CD4-positive, alpha-beta T cell treated with Interleukin-21 for 1 hour (primary cell): ENCODE measurements at regions not wholly inside any gene's neighbourhood (a gene's known extent, or its start where the extent isn't known, plus 50 kb on each side); places are given as distances from the start of the nearest gene placed in this dataset.
A peak's percentile ranks its signal among the peaks of the same experiment; 100 is the strongest.

Source experiments
- DNase-seq: peaks from one replicate; pipeline ENCODE4 v3.0.0-alpha.2; 2020

DNA sequence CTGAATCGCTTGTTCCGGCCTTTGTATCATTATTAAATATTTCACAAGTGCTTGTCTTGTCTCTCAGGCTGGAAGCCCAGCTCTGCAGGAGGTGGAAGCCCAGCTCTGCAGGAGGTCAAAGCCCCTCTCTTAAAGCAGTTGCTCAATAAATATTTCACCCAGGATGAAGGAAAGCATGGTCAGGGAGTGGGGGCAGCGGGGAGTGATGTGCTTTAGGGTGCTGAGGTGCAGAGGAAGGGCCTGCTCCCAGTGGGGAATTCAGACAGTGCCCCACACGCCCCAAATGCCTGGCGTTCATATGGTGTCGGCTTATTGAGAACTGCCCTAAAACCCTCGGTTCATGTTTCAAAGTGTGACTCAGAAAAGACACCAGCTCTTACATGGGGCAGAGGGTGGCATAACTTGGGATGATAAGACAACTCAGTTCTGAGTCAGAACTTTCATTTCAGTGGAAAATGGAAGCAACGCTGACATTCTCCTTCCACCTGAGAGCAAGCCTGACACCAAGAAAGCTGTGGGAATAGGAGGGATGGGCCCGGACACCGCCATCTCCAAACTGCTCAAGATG is 114.3 kb upstream of the DAP start:
- DNase-seq: no peak

DNA sequence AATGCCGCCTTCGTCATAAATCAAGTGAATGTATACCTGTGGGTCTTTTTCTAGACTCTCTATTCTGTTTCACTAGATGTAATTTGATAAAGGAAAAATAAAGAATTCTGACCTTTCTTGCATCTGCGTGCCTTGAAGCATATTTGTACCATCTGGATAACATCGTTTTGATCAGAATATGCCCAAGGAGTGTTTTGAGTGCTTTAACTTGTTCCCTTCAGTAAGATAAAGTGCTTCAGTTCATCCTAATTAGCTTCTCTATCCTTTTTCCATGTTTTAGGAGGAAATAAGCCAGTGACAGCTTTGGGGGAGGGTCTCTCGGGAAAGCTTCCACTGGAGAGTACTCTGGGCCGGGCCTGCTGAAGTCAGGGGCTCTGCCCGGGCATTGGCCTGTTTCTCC is 113.5 kb upstream of the DAP start:
- no peak for DNase-seq

DNA sequence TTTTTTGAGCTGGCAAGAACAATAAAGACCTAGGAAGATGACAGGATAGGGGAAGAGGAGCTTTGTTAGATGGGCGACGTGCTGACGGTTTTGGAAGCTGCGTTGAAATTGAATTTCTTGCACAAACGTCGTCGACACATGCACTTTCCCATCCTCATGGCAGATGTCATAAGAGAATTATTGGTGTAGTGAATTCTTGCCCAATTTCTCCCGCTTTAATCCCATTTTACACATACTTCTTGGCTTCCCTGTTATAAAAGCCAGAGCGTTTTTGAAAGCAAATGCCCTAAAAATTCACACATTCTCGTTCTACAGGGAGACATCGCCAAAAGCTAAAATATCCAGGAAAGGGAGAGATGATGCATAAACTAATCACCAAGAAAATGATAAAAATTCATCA is 109.8 kb upstream of the DAP start:
- no peak for DNase-seq

DNA sequence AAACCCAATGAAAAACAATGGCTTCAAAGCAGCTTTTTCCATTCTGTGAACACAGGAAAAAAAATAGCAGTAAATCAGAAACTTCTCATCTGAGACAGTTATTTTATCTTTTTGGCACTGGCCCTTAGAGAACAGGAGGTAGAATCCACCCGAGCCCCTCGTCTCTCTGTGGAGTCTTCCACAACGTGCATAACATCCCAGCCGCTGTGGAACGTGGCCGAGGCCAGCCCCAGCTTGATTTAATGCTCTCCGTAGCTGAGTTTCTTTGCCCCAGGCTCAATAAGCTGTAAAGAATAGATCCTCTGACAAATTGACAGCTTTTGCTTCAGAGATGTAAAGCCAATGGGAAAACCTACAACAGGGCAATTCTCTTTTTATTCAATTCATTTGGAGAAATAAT is 107.9 kb upstream of the DAP start:
- no peak for DNase-seq

DNA sequence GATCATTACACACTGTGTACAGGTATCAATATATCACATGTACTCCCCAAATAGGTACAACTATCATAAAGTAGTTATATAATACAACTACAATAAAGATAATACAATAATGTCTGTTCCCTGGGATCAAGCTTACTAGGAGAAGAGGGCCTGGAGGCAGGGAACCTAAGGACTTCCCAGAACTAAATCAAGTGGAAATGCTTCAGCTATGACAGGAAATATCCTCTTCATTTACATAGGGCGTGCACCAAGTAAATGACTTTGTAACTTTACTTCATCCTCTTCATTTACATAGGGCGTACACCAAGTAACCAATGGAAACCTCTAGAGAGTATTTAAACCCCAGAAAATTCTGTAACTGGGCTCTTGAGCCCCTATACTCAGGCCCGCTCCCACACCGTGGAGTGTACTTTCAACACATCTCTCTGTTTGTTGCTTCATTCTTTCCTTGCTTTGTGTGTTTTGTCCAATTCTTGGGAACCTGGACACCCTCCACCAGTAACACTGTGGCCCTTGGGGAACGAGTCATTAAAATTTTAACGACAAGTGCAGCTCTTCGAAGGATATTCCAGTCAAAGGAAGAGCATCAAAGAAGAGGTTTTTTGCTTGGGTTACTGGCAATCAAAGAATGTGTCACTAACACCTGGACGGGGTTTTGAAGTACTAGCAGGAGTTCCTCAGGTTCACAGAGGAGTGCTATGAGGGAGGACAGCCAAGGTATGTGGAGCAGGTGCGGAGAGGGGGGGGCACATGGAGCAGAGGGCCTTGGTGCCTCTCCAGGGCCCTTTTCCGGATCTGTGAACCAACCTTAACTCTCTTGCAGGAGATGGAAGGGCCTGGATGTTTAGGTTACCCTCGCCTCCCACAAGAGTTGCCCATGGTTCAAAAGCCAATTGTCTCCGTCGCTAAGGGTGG is 106.6 kb upstream of the DAP start:
- DNase-seq: no peak

DNA sequence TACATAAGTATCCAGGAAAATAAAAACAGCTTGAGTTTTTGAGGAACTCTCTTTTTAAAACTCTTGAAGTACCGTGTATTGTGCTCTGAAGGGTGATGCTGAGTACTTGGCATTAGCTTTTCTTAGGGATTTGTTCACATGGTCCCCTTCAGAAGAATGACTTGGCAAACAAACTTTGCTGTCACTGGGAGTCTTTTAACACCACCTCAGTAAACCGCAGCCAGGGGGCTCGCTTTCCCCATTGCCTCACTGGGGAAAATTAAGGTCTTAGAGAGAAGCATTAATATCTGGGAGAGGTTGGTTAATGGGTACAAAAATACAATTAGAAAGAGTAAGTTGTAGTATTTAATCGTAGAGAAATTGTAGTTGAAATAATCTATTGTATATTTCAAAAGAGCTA is 105.9 kb upstream of the DAP start:
- DNase-seq: no peak

DNA sequence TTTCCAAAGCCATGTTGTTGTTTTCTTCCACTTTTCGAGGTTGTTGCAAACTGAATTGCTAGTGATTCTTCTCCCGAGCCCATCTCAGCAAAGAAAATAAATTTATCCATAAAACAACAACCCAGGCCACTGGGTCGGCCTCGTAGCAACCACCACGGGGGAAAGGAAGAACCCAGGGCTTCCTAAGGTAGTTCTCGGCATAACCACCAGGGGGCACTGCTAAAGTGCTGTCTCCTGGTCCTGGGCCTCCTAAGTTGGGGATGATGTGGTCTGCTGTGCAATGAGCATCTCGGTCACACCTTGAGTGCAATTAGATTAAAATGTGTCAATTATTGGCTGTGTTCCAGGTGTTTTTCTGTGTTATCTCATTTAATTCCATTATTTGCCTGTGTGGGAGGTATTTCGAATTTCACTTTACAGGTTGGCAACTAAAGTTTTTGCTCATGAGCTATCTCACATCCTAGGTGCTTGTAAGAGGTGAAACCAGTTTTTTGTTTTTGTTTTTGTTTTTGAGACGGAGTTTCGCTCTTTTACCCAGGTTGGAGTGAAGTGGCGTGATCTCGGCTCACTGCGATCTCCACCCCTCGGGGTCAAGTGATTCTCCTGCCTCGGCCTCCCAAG is 102.8 kb upstream of the DAP start:
- peak; percentile 50 for DNase-seq

DNA sequence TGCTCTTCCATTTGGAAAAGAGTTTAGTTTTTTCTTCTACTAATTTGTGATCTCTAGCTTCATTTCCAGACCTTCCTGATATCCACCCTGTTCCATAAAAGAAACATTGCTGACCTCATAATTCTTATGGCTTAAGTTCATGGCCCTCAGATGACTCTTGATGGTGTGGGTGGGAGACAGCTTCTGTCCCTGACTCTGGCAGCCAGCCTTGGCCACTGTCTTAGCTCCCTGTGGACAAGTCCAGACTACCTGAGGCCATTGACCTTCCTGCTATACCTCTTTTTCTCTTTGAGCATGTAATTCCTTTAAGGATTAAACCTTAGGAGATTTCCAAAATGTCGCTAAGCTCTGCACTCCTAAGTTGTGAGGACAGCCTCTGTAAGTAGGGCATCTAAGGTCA is 101.1 kb upstream of the DAP start:
- no peak for DNase-seq

DNA sequence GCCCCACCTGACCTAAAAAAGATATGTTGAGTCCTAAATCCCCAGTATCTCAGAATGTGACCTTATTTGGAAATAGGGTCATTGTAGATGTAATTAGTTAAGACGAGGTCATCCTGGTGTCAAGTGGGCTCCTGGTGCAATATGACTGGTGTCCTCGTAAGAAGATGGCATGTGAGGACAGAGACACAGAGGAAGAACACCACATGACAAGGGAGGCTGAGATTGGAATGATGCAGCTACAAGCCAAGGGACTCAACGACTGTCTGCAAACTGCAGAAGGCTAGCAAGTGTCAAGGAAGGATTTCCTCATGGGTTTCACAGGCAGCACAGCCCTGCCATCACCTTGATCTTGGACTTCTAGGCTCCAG is 100.4 kb upstream of the DAP start:
- DNase-seq: no peak

DNA sequence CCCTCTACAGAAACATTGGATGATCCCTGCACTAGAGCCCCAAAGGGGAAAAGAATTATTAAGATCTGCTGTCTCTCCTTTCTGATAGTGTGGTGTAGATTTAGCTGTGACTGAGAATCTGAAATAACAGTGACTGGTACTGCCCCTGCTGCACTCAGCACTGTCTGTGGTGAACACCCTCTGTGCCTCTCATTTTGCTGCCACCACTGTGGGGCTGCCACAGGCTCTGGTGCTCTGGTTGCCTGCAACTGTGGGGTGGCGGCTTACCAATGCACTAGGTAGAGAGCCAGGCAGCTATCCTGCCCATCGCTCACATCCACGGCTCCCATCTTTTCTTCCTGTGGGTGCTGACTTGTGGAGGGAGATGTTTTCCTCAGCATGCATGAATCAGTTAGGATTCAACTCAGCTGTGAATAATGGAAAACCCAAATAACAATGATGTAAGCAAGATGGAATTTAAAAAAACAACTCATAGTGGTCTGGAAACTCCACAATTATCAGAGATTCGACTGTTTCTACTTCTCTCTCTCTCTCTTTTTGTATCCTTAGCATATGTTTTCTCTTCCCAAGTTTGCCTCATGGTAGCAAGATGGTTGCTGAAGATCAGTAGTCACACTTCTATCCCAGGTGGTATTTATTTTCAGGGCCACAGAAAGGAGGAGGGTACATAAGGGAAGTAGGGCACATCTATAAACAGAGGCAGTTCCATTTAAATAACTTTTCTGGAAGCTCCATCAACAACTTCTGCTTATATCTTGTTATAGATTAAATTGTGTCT is 99.8 kb upstream of the DAP start:
- no peak for DNase-seq

DNA sequence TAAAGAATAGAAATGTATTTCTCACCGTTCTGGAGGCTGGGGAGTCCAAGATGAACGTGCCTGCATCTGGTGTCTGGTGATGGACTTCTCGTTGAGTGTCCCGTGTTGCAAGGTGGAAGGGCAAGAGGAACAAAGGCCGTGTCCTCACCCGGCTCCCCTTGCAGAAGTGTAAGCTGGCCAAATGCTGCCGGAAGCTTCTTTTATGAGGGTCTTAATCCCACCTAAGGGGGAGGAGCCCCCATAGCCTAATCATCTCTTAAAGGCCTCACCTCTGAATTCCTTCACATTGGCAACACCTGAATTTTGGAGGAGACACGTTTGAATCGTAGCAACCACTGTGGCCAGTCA is 99.1 kb upstream of the DAP start:
- DNase-seq: no peak

DNA sequence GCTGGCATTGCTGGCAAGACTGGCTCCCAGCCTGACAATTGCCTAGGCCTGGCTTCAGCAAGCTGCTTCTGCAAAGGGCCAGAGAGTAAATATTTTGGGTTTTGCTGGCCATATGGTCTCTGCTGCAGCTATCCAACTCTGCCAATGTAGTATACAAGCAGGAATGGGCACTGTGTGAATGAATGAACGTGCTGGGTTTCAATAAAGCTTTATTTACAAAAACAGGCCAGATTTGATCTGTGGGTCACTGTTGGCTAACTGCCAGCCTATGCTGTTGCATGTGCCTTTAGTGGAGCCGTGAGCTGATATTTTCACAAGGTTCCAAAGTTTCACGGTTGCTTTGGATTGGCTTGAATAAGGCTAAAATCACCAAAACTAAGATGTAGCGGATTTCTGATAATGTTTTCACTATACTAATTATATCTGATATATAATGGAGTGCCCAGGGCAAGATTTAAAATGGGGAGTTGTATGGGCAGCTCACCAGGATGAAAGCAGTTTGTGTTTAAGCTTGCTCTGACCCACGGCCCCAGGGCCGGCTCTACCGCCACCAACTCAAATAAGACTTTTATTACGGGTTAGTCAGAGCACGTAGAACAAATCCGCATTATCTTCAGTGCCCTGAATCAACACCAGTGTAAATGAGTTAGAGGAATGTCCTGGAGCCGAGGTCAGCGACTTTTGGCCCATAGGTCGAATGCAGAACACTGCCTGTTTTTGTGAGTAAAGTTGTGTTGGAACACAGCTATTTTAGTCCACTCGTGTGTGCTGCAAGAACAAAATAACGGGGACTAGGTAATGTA is 98.6 kb upstream of the DAP start:
- DNase-seq: no peak

DNA sequence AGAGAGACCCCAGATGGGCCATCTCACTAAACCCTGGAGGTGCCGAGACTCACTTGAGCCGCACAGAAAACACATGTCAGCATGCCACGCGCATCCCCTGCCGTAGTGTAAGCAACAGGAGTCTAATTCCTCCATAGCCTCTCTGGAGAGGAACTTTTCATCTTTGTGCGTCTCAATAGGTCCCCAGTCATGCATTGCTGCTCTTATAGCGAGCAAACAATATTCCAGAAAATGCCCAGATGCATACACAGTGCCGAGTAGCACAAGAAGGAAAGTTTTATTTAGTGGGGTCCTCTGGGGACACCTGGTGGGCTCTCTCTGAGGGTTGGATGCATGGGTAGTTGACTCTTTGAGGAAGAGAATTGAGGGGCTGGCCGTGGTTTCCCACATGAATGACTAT is 97.9 kb upstream of the DAP start:
- no peak for DNase-seq

DNA sequence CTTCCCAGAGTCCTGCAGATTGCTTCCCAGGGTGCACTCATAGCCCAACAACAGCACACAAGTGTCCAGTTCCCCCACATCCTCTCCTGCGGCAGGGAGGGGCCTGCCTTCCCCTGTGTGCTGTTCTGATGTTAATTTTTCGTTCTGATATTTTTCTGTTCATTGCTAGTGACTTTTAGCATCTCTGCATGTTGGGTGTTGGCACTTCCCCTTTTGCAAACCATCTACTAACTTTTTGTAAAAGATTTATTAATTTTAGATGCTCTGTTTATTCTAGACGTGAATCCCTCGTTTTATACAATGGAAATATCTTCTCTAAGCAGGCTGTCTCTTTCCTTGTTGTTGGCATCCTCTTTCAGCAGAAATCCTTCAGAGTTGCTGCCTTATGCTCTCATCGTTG is 97.3 kb upstream of the DAP start:
- no peak for DNase-seq

DNA sequence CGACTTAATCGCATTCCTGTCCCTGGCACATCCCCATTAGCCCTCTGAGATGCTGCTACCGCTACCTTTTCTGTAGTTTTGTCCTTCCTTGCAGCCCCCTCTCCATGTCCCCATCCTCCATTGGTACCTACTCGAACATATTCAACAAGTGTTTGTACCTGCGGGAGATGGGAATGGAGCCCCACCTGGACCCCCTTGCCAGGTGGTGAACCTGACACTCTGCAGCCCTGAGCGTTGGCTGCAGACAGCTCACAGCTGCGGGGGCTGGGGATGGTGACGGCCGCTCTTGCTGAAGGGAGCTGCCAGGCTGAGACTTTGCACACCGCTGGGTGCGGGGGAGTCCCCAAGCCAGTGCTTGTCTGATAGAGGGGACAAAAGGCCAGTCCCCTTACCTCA is 96.3 kb upstream of the DAP start:
- no peak for DNase-seq

DNA sequence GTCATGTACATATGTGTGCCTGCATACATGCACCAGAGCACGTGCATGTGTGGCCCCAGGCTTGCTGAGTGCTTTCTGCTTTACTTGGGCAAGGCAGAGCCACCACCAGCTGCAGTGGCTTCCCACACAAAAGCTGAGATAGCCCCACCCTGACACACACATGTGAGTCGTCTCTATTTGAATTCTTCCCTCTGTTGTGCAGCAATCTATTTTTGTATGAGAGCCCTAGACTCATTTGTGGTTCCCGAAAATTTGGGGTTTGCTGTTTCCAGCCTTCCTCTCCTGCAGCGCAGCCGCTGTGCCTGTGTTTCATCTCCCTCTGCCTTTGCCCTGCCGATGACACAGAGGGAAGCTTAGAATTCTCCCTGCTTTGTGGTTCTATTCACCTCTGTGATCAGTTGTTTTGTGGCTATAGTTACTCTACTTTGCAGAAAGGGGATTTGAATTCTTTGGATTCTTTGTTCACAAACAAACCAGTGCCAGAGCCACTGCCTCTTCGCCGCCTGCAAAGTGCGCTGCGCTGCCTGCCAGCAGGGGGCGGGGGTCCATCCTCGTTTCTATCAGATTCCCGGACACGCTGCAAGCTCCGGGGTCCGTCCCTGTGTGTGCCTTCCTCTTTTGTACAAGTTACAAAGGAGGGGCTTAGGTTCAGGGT is 95.8 kb upstream of the DAP start:
- DNase-seq: no peak

DNA sequence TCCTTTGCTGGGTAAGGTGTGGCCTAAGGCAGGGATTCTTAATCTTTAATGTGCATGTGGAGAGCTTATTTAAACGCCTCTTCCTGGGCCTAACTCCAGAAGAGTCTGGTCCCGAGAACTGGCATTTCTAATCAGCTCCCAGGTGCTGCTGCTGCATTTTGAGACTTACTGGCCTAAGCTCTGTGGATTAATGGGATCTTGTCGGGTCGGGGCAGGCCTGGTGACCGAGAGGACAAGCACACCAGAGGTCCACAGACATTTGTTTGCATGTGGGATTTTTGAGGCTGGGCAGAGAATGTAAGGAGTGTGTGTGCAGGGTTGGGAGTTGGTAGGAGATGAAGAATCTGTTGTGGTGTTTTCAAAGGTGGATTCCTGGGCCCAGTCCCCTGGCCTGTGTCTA is 95.0 kb upstream of the DAP start:
- no peak for DNase-seq

DNA sequence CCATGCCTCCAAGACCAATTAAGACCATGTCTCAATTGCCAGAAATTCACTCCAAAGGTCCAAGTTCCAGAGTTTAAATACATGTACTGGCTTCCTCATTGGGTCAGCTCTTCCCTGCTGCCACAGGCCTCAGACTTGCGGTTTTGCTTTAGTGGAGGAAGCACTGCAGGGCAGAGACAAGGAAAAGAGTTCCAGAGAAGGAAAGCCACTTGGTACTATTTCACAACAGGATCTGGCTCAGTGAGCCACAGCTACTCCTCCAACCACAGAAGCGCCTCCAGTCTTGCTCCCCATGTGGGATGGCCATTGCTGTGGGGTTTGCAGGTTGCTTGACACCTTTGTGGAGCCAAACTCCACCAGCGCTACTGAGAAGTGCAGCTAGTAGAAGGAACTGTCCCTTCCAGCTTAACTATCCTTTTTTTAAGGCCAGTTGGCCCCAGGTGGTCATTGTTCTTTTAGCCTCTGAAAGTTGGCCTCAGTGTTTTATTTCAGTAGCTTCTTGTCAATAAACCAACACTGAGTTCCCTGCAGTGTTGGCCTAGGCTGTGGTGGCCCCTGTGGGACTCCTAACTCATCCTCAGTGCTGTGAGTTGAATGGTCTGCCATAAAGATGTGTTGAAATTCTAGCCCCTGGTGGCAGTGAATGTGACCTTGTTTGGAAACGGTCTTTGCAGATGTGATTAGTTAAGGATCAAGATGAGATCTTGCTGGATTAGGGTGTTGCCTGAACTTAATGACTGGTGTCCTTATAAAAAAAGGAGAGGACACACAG is 93.7 kb upstream of the DAP start:
- DNase-seq: no peak

DNA sequence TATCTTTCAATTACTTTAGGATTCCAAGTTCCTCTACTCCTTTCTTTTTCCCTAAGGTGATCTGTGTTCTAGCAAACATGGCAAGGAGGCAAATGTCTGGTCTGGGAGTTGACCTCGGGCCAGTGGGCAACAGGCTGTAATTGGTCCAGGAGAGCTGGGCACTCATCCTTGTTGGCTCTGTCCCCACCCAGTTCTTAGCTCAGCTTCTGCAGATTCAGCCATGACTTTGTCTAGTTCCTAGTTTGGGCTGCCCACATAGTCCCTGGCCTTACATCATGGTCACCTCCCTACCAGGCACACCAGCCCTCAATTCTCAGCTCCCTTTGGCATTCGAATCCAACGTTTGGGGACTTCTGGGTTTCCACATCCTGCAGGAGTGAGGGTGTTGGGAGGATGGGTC is 92.1 kb upstream of the DAP start:
- DNase-seq: no peak

DNA sequence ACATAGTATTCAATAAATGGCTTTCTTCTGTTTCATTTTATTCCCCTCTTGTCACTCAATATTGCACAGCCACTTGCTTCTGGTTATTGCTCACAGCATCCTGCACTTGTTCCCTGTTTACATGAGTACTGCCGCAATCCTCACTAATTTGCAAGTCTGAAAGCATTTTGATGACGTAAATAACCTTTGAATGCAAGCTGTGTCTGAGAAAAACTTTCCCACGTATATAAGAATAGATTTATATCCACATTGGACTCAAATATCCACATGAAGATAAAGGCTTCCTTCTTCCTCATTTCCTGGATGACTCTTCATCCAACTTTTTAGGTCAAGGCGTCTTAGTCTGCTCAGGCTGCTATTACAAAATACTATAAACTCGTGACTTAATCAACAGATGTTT is 88.2 kb upstream of the DAP start:
- DNase-seq: no peak

DNA sequence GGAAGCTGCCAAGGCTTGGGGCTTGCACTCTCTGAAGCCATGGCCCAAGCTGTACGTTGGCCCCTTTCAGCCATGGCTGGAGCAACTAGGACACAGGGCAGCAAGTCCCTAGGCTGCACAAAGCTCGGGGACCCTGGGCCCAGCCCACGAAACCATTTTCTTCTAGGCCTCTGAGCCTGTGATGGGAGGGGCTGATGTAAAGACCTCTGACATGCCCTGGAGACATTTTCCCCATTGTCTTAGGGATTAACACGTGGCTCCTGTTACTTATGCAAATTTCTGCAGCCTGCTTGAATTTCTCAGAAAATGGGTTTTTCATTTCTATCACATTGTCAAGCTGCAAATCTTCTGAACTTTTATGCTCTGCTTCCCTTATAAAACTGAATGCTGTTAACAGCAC is 83.0 kb upstream of the DAP start:
- no peak for DNase-seq

DNA sequence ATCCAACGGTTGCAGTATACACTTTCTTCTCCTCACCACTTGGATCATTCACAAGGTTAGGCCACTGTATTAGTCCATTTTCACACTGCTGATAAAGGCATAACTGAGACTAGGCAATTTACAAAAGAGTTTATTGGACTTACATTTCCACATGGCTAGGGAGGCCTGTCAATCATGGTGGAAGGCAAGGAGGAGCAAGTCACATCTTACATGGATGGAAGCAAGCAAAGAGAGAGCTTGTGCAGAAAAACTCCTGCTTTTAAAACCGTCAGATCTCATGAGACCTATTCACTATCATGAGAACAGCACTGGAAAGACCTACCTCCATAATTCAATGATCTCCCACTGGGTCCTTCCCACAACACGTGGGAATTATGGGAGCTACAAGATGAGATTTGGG is 81.8 kb upstream of the DAP start:
- DNase-seq: no peak
